GM12878 (cell line): ENCODE measurements at regions not wholly inside any gene's neighbourhood (a gene's known extent, or its start where the extent isn't known, plus 50 kb on each side); places are given as distances from the start of the nearest gene placed in this dataset.

Experiments
- BRCA1 ChIP-seq: IDR thresholded peaks from 2 replicates; pipeline ENCODE4 v1.6.1; 2011; ENCODE audit warnings: low read depth, low read length, improper control_type of control experiment
- CBX3 ChIP-seq: fragments of 200-600 bp; sonication (generic); IDR thresholded peaks from 2 replicates; pipeline ENCODE4 v1.6.1; 2016; ENCODE audit warnings: low read depth, borderline replicate concordance
- E4F1 ChIP-seq: fragments of 450-650 bp; IDR thresholded peaks from 2 replicates; pipeline ENCODE4 v1.6.1; 2018; ENCODE audit warnings: borderline replicate concordance, mild to moderate bottlenecking; ENCODE audit not compliant: partially characterized antibody
- NKRF ChIP-seq: fragments of 450-650 bp; conservative IDR thresholded peaks from 2 replicates; pipeline ENCODE4 v1.6.1; 2017; ENCODE audit warnings: mild to moderate bottlenecking, moderate library complexity
- NR2F1 ChIP-seq: fragments of 450-650 bp; conservative IDR thresholded peaks from 2 replicates; pipeline ENCODE4 v1.6.1; 2017; ENCODE audit warnings: mild to moderate bottlenecking
- POLR2A ChIP-seq: IDR thresholded peaks from 2 replicates; pipeline ENCODE4 v1.6.1; 2011; ENCODE audit warnings: low read depth, mild to moderate bottlenecking, low read length
- POLR2AphosphoS5 ChIP-seq: IDR thresholded peaks from 2 replicates; pipeline ENCODE4 v1.6.1; 2011; ENCODE audit warnings: mild to moderate bottlenecking, low read length, inconsistent platforms
- TARDBP ChIP-seq: IDR thresholded peaks from 2 replicates; pipeline ENCODE4 v1.6.1; 2016; ENCODE audit warnings: borderline replicate concordance
- ZNF274 ChIP-seq: IDR thresholded peaks from one replicate; pipeline ENCODE4 v1.8.0; 2011; ENCODE audit not compliant: insufficient read length, insufficient read depth

GRCh38 chr4:32163125-32163524 lies 1443.0 kb downstream of the PCDH7 start:
- TF ChIP-seq NKRF (no peak), ZNF274 (no peak), NR2F1 (no peak), CBX3 (no peak), BRCA1 (no peak), POLR2A (no peak), E4F1 (no peak), TARDBP (no peak), POLR2AphosphoS5 (no peak)
